ENCODE measurements at regions not wholly inside any gene's neighbourhood (a gene's known extent, or its start where the extent isn't known, plus 50 kb on each side); places are given as distances from the start of the nearest gene placed in this dataset.
A peak's percentile ranks its signal among the peaks of the same experiment; 100 is the strongest.

DNA sequence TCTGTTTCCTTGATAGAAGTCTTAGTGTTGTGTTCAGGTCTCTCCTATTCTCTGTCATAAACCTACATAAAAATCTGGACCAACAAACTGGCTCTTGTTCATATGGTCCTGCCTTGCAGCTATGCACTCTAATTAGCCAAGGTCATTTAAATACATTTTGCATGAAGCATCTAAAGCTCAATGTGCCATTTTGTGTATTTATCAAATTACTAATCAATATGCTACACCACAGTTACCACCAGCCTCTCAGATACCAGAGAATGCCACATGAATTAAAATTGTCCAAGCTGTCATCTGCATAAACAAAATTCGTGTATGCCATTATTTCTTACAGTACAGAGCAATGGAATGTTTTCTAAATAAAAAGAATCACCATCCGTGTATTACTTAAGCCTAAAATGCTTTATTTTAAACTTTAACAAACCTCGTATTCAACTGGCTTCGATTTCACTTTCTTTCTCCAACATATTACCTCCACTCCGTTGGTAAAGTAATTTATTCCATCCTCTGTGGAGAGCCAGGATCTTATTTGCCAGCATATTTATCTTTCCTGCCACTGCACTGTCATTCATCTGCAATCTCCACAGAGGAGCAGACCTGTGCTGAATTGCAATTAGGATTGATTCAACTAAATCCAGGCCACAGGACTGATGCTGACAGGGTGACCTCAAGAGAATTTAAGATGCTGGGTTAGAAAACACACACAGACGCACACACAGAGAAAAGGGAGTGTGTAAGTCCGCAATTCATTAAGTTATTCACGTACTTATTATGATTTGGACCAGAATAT lies 284.1 kb upstream of the FOXG1 start:
- Histone ChIP-seq H3K27me3 (ENCODE audit: insufficient read depth, low read length) (no peaks in the 10 kb centered on the region), H3K27ac (ENCODE audit: low read depth, low read length) (no peak overlapping the region), H3K4me1 (ENCODE audit: control insufficient read depth, insufficient read depth, low read length, unreplicated experiment) (no peaks in the 10 kb centered on the region), H3K79me2 (ENCODE audit: control insufficient read depth, insufficient read depth, low read length, unreplicated experiment) (no peaks in the 10 kb centered on the region), H3K4me3 (ENCODE audit: low read depth, low read length) (no peak overlapping the region; the same call in 1 of the 2 replicates), H3K36me3 (ENCODE audit: insufficient read depth, low read length) (no peaks in the 10 kb centered on the region), H2AFZ (ENCODE audit: low read length, unreplicated experiment) (no peak overlapping the region)

DNA sequence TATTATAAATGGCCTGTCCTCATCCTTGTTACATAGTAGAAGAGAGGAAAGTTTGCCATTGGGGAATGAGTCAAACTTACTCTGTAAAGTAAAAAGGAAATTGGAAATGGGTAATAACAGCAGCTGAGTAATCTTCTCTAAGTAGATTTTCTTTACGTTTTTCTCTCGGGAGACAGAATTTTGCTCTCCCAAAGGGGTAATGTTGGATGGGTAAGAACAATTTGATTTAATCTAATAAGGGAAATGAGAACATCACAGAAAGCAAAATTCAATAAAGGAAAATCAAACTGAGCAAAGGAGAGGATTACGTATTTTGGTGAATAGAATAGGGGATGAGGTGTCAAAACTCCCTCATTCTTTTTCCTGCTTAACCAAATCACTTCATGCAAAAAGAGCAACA lies 283.1 kb upstream of the FOXG1 start:
- Histone ChIP-seq H3K4me1 (ENCODE audit: control insufficient read depth, insufficient read depth, low read length, unreplicated experiment) (no peaks in the 10 kb centered on the region), H3K4me3 (ENCODE audit: low read depth, low read length) (no peak overlapping the region)

DNA sequence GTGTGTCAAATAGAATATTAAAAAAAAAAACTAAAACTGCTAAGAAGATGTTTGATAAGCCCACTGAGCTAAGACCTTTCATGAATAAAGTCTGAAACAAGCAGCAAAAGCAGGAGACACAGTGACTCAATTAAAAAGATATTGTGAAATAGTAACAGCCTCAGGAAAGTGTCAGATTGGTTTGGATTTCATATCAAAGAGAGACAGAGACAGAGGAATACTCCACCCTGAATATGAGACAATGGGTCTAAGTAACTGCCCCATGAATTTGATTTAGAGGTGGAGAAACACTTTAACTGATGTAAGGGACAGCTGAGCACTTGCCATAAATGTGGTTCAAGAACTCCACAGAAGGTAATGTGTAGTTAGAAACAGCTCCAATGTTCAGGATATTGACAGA lies 277.9 kb upstream of the FOXG1 start:
- Histone ChIP-seq H3K4me3 (ENCODE audit: low read depth, low read length) (no peak overlapping the region), H3K27ac (ENCODE audit: low read depth, low read length) (no peak overlapping the region), H3K36me3 (ENCODE audit: insufficient read depth, low read length) (no peaks in the 10 kb centered on the region), H3K27me3 (ENCODE audit: insufficient read depth, low read length) (no peaks in the 10 kb centered on the region), H3K4me1 (ENCODE audit: control insufficient read depth, insufficient read depth, low read length, unreplicated experiment) (no peaks in the 10 kb centered on the region), H3K79me2 (ENCODE audit: control insufficient read depth, insufficient read depth, low read length, unreplicated experiment) (no peaks in the 10 kb centered on the region), H2AFZ (ENCODE audit: low read length, unreplicated experiment) (no peak overlapping the region)

More for the DNA sequence above, 283.1 kb upstream of the FOXG1 start:
- H3K79me2 ChIP-seq (ENCODE audit: control insufficient read depth, insufficient read depth, low read length, unreplicated experiment) = no peaks in the 10 kb centered on the region
- no peaks in the 10 kb centered on the region for H3K27me3 ChIP-seq (ENCODE audit: insufficient read depth, low read length)
- H2AFZ ChIP-seq (ENCODE audit: low read length, unreplicated experiment) = peak overlapping the region; percentile 5
- H3K27ac ChIP-seq (ENCODE audit: low read depth, low read length) = no peak overlapping the region
- H3K36me3 ChIP-seq (ENCODE audit: insufficient read depth, low read length) = no peaks in the 10 kb centered on the region

DNA sequence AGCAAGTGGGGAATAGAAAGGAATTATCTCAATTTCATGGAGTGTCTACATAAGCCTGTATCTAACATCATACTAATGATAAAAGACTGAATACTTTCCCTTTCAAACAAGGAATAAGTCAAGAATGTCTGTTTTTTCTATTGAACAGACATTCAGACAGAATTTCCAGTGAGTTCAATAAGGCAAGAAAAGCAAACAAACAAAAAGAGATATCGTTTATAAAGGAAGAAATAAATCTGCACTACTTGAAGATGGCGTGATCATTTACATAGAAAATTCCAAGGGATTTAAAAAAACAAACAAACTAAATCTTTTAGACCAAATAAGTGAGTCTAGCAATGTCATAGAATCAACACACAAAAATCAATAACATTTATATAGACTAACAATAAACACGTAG lies 273.1 kb upstream of the FOXG1 start:
- no peaks in the 10 kb centered on the region for H3K36me3 ChIP-seq (ENCODE audit: insufficient read depth, low read length)
- H2AFZ ChIP-seq (ENCODE audit: low read length, unreplicated experiment) = no peak overlapping the region
- H3K4me1 ChIP-seq (ENCODE audit: control insufficient read depth, insufficient read depth, low read length, unreplicated experiment) = peaks cover 7% of the 10 kb centered on the region
- H3K27me3 ChIP-seq (ENCODE audit: insufficient read depth, low read length) = no peaks in the 10 kb centered on the region
- no peaks in the 10 kb centered on the region for H3K79me2 ChIP-seq (ENCODE audit: control insufficient read depth, insufficient read depth, low read length, unreplicated experiment)
- H3K4me3 ChIP-seq (ENCODE audit: low read depth, low read length) = no peak overlapping the region
- H3K27ac ChIP-seq (ENCODE audit: low read depth, low read length) = no peak overlapping the region

DNA sequence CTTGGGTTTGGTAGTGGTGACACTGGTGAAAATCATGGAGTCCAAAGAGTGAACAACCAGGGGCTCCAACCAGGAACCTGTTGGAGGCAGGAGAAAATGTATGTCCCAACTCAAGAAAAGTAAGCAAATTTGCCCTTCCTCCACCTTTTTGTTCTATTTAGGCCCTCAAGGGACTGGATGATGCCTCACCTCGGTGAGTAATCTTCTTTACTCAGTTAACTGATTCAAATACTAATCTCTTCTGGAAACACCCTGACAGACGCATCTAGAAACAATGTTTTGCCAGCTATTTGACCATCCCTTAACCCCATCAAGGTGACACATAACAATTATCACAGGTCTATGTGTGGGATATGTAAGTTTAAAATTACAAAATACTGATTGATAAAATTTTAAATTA lies 272.4 kb upstream of the FOXG1 start:
- Histone ChIP-seq H3K36me3 (ENCODE audit: insufficient read depth, low read length) (no peaks in the 10 kb centered on the region), H3K27me3 (ENCODE audit: insufficient read depth, low read length) (no peaks in the 10 kb centered on the region), H3K79me2 (ENCODE audit: control insufficient read depth, insufficient read depth, low read length, unreplicated experiment) (no peaks in the 10 kb centered on the region), H3K4me3 (ENCODE audit: low read depth, low read length) (no peak overlapping the region), H2AFZ (ENCODE audit: low read length, unreplicated experiment) (no peak overlapping the region), H3K27ac (ENCODE audit: low read depth, low read length) (no peak overlapping the region), H3K4me1 (ENCODE audit: control insufficient read depth, insufficient read depth, low read length, unreplicated experiment) (peaks cover 7% of the 10 kb centered on the region)

DNA sequence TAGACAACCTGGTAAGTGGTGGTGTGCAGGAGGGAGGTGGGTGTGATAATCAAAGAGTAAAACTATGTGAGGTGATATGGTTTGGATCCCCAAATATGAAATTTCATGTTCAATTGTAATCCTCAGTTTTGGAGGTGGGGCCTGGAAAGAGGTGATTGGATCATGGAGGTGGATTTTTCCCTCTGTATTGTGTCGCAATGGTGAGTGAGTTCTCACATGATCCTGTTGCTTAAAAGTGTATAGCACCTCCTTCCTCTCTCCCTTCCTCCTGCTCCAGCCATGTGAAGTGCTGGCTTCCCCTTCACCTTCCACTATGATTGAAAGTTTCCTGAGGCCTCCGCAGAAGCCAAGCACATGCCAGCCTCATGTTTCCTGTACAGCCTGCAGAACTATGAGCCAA lies 270.2 kb upstream of the FOXG1 start:
- Histone ChIP-seq H3K4me1 (ENCODE audit: control insufficient read depth, insufficient read depth, low read length, unreplicated experiment) (peaks cover 7% of the 10 kb centered on the region), H3K27me3 (ENCODE audit: insufficient read depth, low read length) (0 out of 2 replicates have a peak, but pooled peaks cover under 1% of the 10 kb centered on the region), H3K4me3 (ENCODE audit: low read depth, low read length) (no peak overlapping the region), H3K27ac (ENCODE audit: low read depth, low read length) (no peak overlapping the region), H3K79me2 (ENCODE audit: control insufficient read depth, insufficient read depth, low read length, unreplicated experiment) (no peaks in the 10 kb centered on the region), H3K36me3 (ENCODE audit: insufficient read depth, low read length) (no peaks in the 10 kb centered on the region), H2AFZ (ENCODE audit: low read length, unreplicated experiment) (no peak overlapping the region)

DNA sequence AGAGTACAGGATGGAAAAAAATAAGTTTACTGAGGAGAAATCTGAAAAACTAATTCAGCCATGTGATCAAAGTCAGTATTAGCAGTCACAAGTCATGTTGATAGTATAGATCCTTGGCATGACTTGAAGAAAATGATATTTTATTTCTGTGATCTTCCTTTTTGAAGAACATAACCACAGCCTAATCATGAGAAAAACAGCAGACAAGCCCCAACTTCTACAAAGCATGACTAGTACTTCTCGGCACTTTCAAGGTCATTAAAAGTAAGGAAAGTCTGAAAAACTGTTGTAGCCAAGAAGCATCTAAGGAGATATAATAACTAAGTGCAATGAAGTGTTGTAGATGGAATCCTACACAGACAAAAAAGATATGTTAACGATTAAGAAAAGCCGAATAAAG lies 264.1 kb upstream of the FOXG1 start:
- no peak overlapping the region for H3K4me3 ChIP-seq (ENCODE audit: low read depth, low read length)

DNA sequence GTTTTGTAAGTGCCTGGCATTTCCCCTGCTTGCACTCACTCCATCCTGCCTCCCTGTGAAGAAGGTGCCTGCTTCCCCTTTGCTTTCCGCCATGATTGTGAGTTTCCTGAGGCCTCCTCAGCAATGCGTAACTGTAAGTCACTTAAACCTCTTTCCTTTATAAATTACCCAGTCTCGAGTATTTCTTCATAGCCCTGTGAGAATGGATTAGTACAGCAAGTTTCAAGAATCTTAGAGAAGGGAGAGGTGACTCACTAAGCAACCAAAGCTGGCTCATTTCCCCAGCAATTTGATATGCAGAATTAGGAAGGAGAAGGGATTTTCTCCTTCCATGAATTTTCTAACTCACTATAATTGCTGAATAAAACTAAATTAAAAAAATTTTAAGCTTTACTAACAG lies 251.0 kb upstream of the FOXG1 start:
- no peaks in the 10 kb centered on the region for H3K36me3 ChIP-seq (ENCODE audit: insufficient read depth, low read length)
- no peaks in the 10 kb centered on the region for H3K27me3 ChIP-seq (ENCODE audit: insufficient read depth, low read length)
- H3K4me3 ChIP-seq (ENCODE audit: low read depth, low read length) = no peak overlapping the region
- H3K27ac ChIP-seq (ENCODE audit: low read depth, low read length) = peak overlapping the region; percentile 66
- peaks cover 14% of the 10 kb centered on the region for H3K4me1 ChIP-seq (ENCODE audit: control insufficient read depth, insufficient read depth, low read length, unreplicated experiment)
- peak overlapping the region; percentile 52 for H2AFZ ChIP-seq (ENCODE audit: low read length, unreplicated experiment)
- no peaks in the 10 kb centered on the region for H3K79me2 ChIP-seq (ENCODE audit: control insufficient read depth, insufficient read depth, low read length, unreplicated experiment)

More for the DNA sequence above, 264.1 kb upstream of the FOXG1 start:
- Histone ChIP-seq H3K4me1 (ENCODE audit: control insufficient read depth, insufficient read depth, low read length, unreplicated experiment) (no peaks in the 10 kb centered on the region), H3K27me3 (ENCODE audit: insufficient read depth, low read length) (peaks cover 16% of the 10 kb centered on the region), H3K79me2 (ENCODE audit: control insufficient read depth, insufficient read depth, low read length, unreplicated experiment) (no peaks in the 10 kb centered on the region), H3K36me3 (ENCODE audit: insufficient read depth, low read length) (no peaks in the 10 kb centered on the region), H3K27ac (ENCODE audit: low read depth, low read length) (no peak overlapping the region), H2AFZ (ENCODE audit: low read length, unreplicated experiment) (no peak overlapping the region)

DNA sequence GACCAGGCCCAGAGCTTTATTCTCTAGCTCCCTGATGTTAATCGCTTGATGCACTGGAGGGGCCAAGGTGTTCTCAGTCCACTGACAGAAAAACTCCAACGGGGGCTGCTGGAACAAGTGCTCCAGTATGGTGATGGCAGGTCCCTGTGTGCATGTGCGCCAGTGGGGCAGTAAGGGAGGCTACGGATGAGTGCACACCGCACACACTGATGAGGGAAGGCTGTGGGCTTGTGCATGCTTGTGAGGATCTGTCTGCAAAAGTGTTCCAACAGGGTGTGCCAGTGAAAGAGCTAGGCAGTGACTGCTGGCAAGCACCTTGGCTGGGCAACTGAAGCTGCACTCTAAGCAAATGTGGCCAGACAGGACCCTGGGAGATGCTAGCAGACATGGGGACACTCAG lies 229.7 kb upstream of the FOXG1 start:
- no peak overlapping the region for H3K27ac ChIP-seq (ENCODE audit: low read depth, low read length)
- H3K36me3 ChIP-seq (ENCODE audit: insufficient read depth, low read length) = no peaks in the 10 kb centered on the region
- no peaks in the 10 kb centered on the region for H3K4me1 ChIP-seq (ENCODE audit: control insufficient read depth, insufficient read depth, low read length, unreplicated experiment)
- H2AFZ ChIP-seq (ENCODE audit: low read length, unreplicated experiment) = no peak overlapping the region
- H3K27me3 ChIP-seq (ENCODE audit: insufficient read depth, low read length) = peaks cover 9% of the 10 kb centered on the region; the same call in 1 of the 2 replicates
- H3K79me2 ChIP-seq (ENCODE audit: control insufficient read depth, insufficient read depth, low read length, unreplicated experiment) = no peaks in the 10 kb centered on the region
- no peak overlapping the region for H3K4me3 ChIP-seq (ENCODE audit: low read depth, low read length)

DNA sequence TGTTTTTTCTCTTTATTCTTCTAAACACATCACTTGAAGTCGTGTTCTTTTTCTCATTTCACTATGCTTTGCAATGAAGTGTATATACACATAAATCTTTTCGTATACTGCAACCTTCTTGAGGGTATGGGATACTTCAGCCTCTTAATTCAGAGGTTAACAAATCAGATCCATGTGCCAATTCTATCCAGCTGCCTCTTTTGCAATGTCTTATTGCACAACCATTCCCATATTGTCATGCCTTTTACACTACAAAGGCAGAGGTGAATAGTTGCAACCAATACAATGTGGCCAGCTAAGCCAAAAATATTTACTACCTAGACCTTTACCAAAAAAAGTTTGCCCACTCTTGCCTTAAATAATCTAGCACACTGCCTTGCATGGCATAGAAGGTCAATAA lies 224.5 kb upstream of the FOXG1 start:
- no peak overlapping the region for H3K27ac ChIP-seq (ENCODE audit: low read depth, low read length)
- H3K36me3 ChIP-seq (ENCODE audit: insufficient read depth, low read length) = no peaks in the 10 kb centered on the region
- H3K27me3 ChIP-seq (ENCODE audit: insufficient read depth, low read length) = no peaks in the 10 kb centered on the region
- no peaks in the 10 kb centered on the region for H3K4me1 ChIP-seq (ENCODE audit: control insufficient read depth, insufficient read depth, low read length, unreplicated experiment)
- no peak overlapping the region for H2AFZ ChIP-seq (ENCODE audit: low read length, unreplicated experiment)
- no peaks in the 10 kb centered on the region for H3K79me2 ChIP-seq (ENCODE audit: control insufficient read depth, insufficient read depth, low read length, unreplicated experiment)
- H3K4me3 ChIP-seq (ENCODE audit: low read depth, low read length) = no peak overlapping the region

DNA sequence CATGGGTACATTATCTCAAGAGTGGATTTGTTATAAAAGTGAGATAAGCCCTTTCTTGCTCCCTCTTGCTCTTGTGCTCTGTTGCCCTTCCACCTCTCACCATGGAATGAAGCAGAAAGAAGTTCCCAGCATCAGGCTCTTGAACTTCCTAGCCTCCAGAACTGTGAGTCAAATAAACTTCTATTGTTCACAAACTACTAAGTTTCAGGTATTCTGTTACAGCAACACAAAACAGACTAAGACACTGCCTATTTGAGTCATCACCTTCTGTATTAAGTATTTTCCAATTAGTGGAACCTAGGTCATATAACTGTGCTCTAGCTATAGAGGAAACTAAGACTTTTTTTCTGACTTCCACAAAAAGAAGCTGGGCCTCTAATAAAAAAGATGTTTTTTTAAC lies 201.2 kb upstream of the FOXG1 start:
- Histone ChIP-seq H3K27ac (ENCODE audit: low read depth, low read length) (no peak overlapping the region), H3K4me3 (ENCODE audit: low read depth, low read length) (no peak overlapping the region), H2AFZ (ENCODE audit: low read length, unreplicated experiment) (no peak overlapping the region), H3K79me2 (ENCODE audit: control insufficient read depth, insufficient read depth, low read length, unreplicated experiment) (no peaks in the 10 kb centered on the region), H3K4me1 (ENCODE audit: control insufficient read depth, insufficient read depth, low read length, unreplicated experiment) (no peaks in the 10 kb centered on the region), H3K27me3 (ENCODE audit: insufficient read depth, low read length) (no peaks in the 10 kb centered on the region), H3K36me3 (ENCODE audit: insufficient read depth, low read length) (no peaks in the 10 kb centered on the region)

All from ACC112 (cell line).